ENCODE measurements at regions not wholly inside any gene's neighbourhood (a gene's known extent, or its start where the extent isn't known, plus 50 kb on each side); places are given as distances from the start of the nearest gene placed in this dataset.

GRCh38 chr1:82969340-82969739, 1029.6 kb downstream of the TTLL7 start:
- no peak overlapping the region for H3K4me2 ChIP-seq (ENCODE audit: low read length)
- H3K79me2 ChIP-seq (ENCODE audit: control insufficient read depth, low read length) = no peaks in the 10 kb centered on the region
- no peaks in the 10 kb centered on the region for H3K36me3 ChIP-seq (ENCODE audit: control insufficient read depth, low read length)
- H4K20me1 ChIP-seq (ENCODE audit: control insufficient read depth, insufficient read depth, low read depth, low read length) = no peaks in the 10 kb centered on the region
- no peak overlapping the region for H3K27ac ChIP-seq (ENCODE audit: low read depth, low read length)
- TF ChIP-seq EZH2phosphoT487 (IDR thresholded peaks at IDR 0.05; ENCODE audit: borderline replicate concordance, low read length) (no peak), CTCF (IDR thresholded peaks at IDR 0.05; ENCODE audit: low read depth, low read length, poor library complexity, severe bottlenecking) (no peak)
- no peak overlapping the region for H3K4me3 ChIP-seq (ENCODE audit: low read length)
- H3F3A ChIP-seq (ENCODE audit: control insufficient read depth, insufficient read depth) = no peaks in the 10 kb centered on the region
- no peaks in the 10 kb centered on the region for H3K9me3 ChIP-seq (ENCODE audit: control insufficient read depth, insufficient read depth, low read length)
- H3K27me3 ChIP-seq (ENCODE audit: control insufficient read depth, low read length) = no peaks in the 10 kb centered on the region
- H3K4me1 ChIP-seq (ENCODE audit: control insufficient read depth, low read length) = no peaks in the 10 kb centered on the region
- no peaks in the 10 kb centered on the region for H3K9me2 ChIP-seq (replicated peaks; ENCODE audit: control insufficient read depth, low read length)

- no peaks in the 10 kb centered on the region for H3K79me2 ChIP-seq (ENCODE audit: control insufficient read depth, low read length)
- H3K4me2 ChIP-seq (ENCODE audit: low read length) = no peak overlapping the region
- H3K27me3 ChIP-seq (ENCODE audit: control insufficient read depth, low read length) = no peaks in the 10 kb centered on the region
- H3K36me3 ChIP-seq (ENCODE audit: control insufficient read depth, low read length) = no peaks in the 10 kb centered on the region
- no peaks in the 10 kb centered on the region for H3K4me1 ChIP-seq (ENCODE audit: control insufficient read depth, low read length)
- no peaks in the 10 kb centered on the region for H3K9me2 ChIP-seq (replicated peaks; ENCODE audit: control insufficient read depth, low read length)
- no peak overlapping the region for H3K4me3 ChIP-seq (ENCODE audit: low read length)
- no peaks in the 10 kb centered on the region for H4K20me1 ChIP-seq (ENCODE audit: control insufficient read depth, insufficient read depth, low read depth, low read length)
- no peak for TF ChIP-seq EZH2phosphoT487 (IDR thresholded peaks at IDR 0.05; ENCODE audit: borderline replicate concordance, low read length)
- no peaks in the 10 kb centered on the region for H3K9me3 ChIP-seq (ENCODE audit: control insufficient read depth, insufficient read depth, low read length)
- H3F3A ChIP-seq (ENCODE audit: control insufficient read depth, insufficient read depth) = no peaks in the 10 kb centered on the region
- H3K27ac ChIP-seq (ENCODE audit: low read depth, low read length) = no peak overlapping the region
Measured at GRCh38 chr1:82962658-82963057, 1036.3 kb downstream of the TTLL7 start.

DNA sequence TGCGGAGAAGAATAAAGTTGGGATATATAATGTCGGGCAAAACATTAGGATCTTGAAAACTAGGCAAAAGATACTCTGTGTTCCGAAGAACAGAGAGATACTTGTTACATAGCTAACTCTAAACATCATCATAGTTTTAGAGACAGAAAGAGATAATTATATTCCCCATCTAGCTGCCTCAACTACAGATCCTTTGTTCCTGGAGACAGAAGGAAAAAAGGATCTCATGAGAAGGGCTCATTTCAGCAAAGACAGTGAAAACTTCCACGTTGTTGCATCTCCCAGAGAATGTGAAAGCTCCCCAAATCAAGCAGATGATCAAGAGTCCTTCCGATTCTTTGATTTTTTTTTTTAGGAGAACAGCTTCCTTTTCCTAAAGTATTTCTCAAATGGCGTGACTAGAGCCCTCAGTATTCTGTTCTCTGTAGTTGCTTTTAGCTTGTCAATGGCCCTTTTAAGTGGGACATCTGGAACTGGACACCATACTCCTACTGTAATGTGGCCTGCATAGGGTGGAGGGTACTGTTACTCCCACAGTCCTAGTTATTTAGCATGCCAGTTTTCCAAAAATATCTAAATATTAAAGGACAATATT, 1048.2 kb downstream of the TTLL7 start:
- TF ChIP-seq CTCF (IDR thresholded peaks at IDR 0.05; ENCODE audit: low read depth, low read length, poor library complexity, severe bottlenecking) (no peak), EZH2phosphoT487 (IDR thresholded peaks at IDR 0.05; ENCODE audit: borderline replicate concordance, low read length) (no peak)
- Histone ChIP-seq H3K9me3 (ENCODE audit: control insufficient read depth, insufficient read depth, low read length) (no peaks in the 10 kb centered on the region), H3K9me2 (replicated peaks; ENCODE audit: control insufficient read depth, low read length) (no peaks in the 10 kb centered on the region), H3K27me3 (ENCODE audit: control insufficient read depth, low read length) (no peaks in the 10 kb centered on the region), H3F3A (ENCODE audit: control insufficient read depth, insufficient read depth) (no peaks in the 10 kb centered on the region), H3K27ac (ENCODE audit: low read depth, low read length) (no peak overlapping the region), H4K20me1 (ENCODE audit: control insufficient read depth, insufficient read depth, low read depth, low read length) (no peaks in the 10 kb centered on the region), H3K36me3 (ENCODE audit: control insufficient read depth, low read length) (no peaks in the 10 kb centered on the region), H3K4me3 (ENCODE audit: low read length) (no peak overlapping the region), H3K4me1 (ENCODE audit: control insufficient read depth, low read length) (no peaks in the 10 kb centered on the region), H3K79me2 (ENCODE audit: control insufficient read depth, low read length) (no peaks in the 10 kb centered on the region), H3K4me2 (ENCODE audit: low read length) (no peak overlapping the region)

DNA sequence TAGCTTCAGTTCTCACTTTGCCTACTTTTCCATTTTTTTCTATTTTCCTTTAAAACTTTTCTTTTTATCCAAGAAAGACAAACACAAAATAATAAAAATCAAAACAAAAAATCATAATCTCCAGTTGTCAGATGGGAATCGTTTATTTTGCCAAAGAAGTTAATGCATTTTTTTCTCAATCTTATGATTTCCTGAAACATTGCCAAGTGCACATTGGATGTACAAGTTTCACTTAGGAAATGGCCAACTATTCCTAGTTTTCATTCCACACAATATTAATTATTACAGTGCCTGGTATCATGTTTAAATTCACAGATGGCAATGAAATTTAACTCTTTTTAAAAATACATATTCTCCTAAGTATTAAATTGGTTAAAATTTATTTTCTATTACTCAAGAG, 1050.5 kb downstream of the TTLL7 start:
- Histone ChIP-seq H3K9me3 (ENCODE audit: control insufficient read depth, insufficient read depth, low read length) (no peaks in the 10 kb centered on the region), H3K27me3 (ENCODE audit: control insufficient read depth, low read length) (no peaks in the 10 kb centered on the region), H3K27ac (ENCODE audit: low read depth, low read length) (no peak overlapping the region), H3F3A (ENCODE audit: control insufficient read depth, insufficient read depth) (no peaks in the 10 kb centered on the region), H3K4me1 (ENCODE audit: control insufficient read depth, low read length) (no peaks in the 10 kb centered on the region), H3K4me3 (ENCODE audit: low read length) (no peak overlapping the region), H3K4me2 (ENCODE audit: low read length) (no peak overlapping the region), H3K9me2 (replicated peaks; ENCODE audit: control insufficient read depth, low read length) (no peaks in the 10 kb centered on the region), H3K79me2 (ENCODE audit: control insufficient read depth, low read length) (no peaks in the 10 kb centered on the region), H3K36me3 (ENCODE audit: control insufficient read depth, low read length) (no peaks in the 10 kb centered on the region), H4K20me1 (ENCODE audit: control insufficient read depth, insufficient read depth, low read depth, low read length) (no peaks in the 10 kb centered on the region)
- TF ChIP-seq EZH2phosphoT487 (IDR thresholded peaks at IDR 0.05; ENCODE audit: borderline replicate concordance, low read length) (no peak), CTCF (IDR thresholded peaks at IDR 0.05; ENCODE audit: low read depth, low read length, poor library complexity, severe bottlenecking) (no peak)
